CD4-positive, alpha-beta memory T cell (primary cell): ENCODE measurements at regions not wholly inside any gene's neighbourhood (a gene's known extent, or its start where the extent isn't known, plus 50 kb on each side); places are given as distances from the start of the nearest gene placed in this dataset.
A peak's percentile ranks its signal among the peaks of the same experiment; 100 is the strongest.

Experiments
- CTCF ChIA-PET: fragments of 350-600 bp; sonication (Branson Sonifier 250); formaldehyde crosslinking; loops from one replicate; lab custom pipeline; 2021; ENCODE audit warnings: inconsistent platforms; ENCODE audit not compliant: partially characterized antibody; lab: Charles Lee
- POLR2A ChIA-PET: fragments of 350-600 bp; sonication (Branson Sonifier 250); formaldehyde crosslinking; loops from one replicate; lab custom pipeline; 2021; ENCODE audit not compliant: partially characterized antibody; lab: Charles Lee
- DNase-seq, 5 donors: peaks; one replicate each; pipeline versions ENCODE4 v3.0.0 to v3.0.0-alpha.2; 2020 to 2022; ENCODE audit warnings: mixed read lengths in 1 of 5
- H3K27ac ChIP-seq: one replicate; pipeline ENCODE4 v1.7.0; 2013; ENCODE audit warnings: low read depth, low read length
- H3K27me3 ChIP-seq: 2 replicates; pipeline ENCODE4 v1.7.0; 2013; ENCODE audit warnings: mild to moderate bottlenecking, low read length, moderate library complexity; ENCODE audit not compliant: insufficient read depth
- H3K36me3 ChIP-seq: 2 replicates; pipeline ENCODE4 v1.7.0; 2013; ENCODE audit warnings: mild to moderate bottlenecking, low read length, moderate library complexity; ENCODE audit not compliant: insufficient read depth
- H3K4me1 ChIP-seq: 2 replicates; pipeline ENCODE4 v1.7.0; 2013; ENCODE audit warnings: mild to moderate bottlenecking, low read length, moderate library complexity; ENCODE audit not compliant: insufficient read depth
- H3K4me3 ChIP-seq, 2 donors: one replicate each; pipeline ENCODE4 v1.7.0; 2013; ENCODE audit warnings: low read length in 2 of 2, mild to moderate bottlenecking in 1 of 2
- H3K9me3 ChIP-seq, 2 donors: one replicate each; pipeline ENCODE4 v1.7.0; 2013; ENCODE audit warnings: low read length in 2 of 2, control low read depth in 1 of 2; ENCODE audit not compliant: control insufficient read depth in 1 of 2
- H3K27ac Mint-ChIP-seq, 7 donors: one replicate each; pipeline ENCODE4 v1.8.0; 2020 to 2021; ENCODE audit warnings: mixed read lengths in 7 of 7, mild to moderate bottlenecking in 6 of 7, inconsistent platforms in 3 of 7, moderate library complexity in 3 of 7
- H3K27me3 Mint-ChIP-seq, 2 donors: one replicate each; pipeline ENCODE4 v1.8.0; 2020 to 2021; ENCODE audit warnings: mixed read lengths in 2 of 2
- H3K36me3 Mint-ChIP-seq, 2 donors: one replicate each; pipeline ENCODE4 v1.8.0; 2020 to 2021; ENCODE audit warnings: mixed read lengths in 2 of 2, inconsistent platforms in 1 of 2, mild to moderate bottlenecking in 1 of 2
- H3K4me1 Mint-ChIP-seq, 4 donors: one replicate each; pipeline ENCODE4 v1.8.0; 2020 to 2021; ENCODE audit warnings: mixed read lengths in 4 of 4, mild to moderate bottlenecking in 1 of 4
- H3K4me3 Mint-ChIP-seq, 8 donors: one replicate each; pipeline ENCODE4 v1.8.0; 2020 to 2021; ENCODE audit warnings: mixed read lengths in 8 of 8, mild to moderate bottlenecking in 7 of 8, moderate library complexity in 6 of 8, inconsistent platforms in 3 of 8
- H3K9me3 Mint-ChIP-seq, 8 donors: one replicate each; pipeline ENCODE4 v1.8.0; 2020 to 2021; ENCODE audit warnings: mixed read lengths in 8 of 8, mild to moderate bottlenecking in 5 of 8, inconsistent platforms in 3 of 8, moderate library complexity in 1 of 8
- intact Hi-C: fragments of 100-400 bp; cut with micrococcal nuclease; formaldehyde crosslinking; loops from one replicate; pipeline ENCODE4 v1.15.1; 2023

DNA sequence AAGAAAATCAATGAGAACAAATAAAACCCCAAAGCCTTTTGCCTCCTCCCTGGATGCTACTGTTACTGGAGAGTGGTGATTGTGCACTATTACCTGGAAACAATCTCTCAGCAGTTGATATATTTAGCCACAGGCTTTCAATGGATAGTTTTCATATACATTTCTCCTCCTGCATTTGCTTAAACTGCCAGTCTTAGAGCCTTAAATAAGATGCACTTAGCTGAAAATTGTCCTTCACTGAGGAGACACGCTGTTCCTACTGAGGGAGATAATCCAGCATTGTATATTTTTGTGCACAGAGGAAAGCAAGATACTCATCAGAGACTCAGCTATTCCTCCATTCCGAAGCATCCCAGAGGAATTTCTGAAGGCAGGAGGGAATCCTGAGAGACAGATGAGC is 520.2 kb upstream of the C16orf82 start:
- Histone ChIP-seq H3K27me3 (no peaks in the 10 kb centered on the region), H3K4me3 (no peak overlapping the region), H3K4me1 (no peaks in the 10 kb centered on the region), H3K27ac (no peak overlapping the region), H3K9me3 (no peaks in the 10 kb centered on the region), H3K36me3 (no peaks in the 10 kb centered on the region)
- ChIA-PET CTCF (no interaction called here), POLR2A (no interaction called here)
- no peak overlapping the region for H3K4me3 Mint-ChIP-seq
- H3K27ac Mint-ChIP-seq: no peak overlapping the region
- DNase-seq: no peak
- intact Hi-C loops: no loop called here
- H3K4me1 Mint-ChIP-seq: no peaks in the 10 kb centered on the region
- no peaks in the 10 kb centered on the region for H3K36me3 Mint-ChIP-seq
- H3K27me3 Mint-ChIP-seq: no peaks in the 10 kb centered on the region
- no peaks in the 10 kb centered on the region for H3K9me3 Mint-ChIP-seq

- no peak for DNase-seq
- Mint-ChIP-seq H3K27me3 (no peaks in the 10 kb centered on the region), H3K9me3 (no peaks in the 10 kb centered on the region), H3K4me3 (no peak overlapping the region), H3K4me1 (no peaks in the 10 kb centered on the region), H3K36me3 (no peaks in the 10 kb centered on the region), H3K27ac (no peak overlapping the region)
- no peaks in the 10 kb centered on the region for H3K4me1 ChIP-seq
- H3K9me3 ChIP-seq: no peaks in the 10 kb centered on the region
- H3K27me3 ChIP-seq: no peaks in the 10 kb centered on the region
- intact Hi-C loops: no loop called here
- H3K27ac ChIP-seq: no peak overlapping the region
- no peak overlapping the region for H3K4me3 ChIP-seq
- ChIA-PET CTCF (no interaction called here), POLR2A (no interaction called here)
- no peaks in the 10 kb centered on the region for H3K36me3 ChIP-seq
Measured at GRCh38 chr16:26547681-26548080, 519.0 kb upstream of the C16orf82 start.

DNA sequence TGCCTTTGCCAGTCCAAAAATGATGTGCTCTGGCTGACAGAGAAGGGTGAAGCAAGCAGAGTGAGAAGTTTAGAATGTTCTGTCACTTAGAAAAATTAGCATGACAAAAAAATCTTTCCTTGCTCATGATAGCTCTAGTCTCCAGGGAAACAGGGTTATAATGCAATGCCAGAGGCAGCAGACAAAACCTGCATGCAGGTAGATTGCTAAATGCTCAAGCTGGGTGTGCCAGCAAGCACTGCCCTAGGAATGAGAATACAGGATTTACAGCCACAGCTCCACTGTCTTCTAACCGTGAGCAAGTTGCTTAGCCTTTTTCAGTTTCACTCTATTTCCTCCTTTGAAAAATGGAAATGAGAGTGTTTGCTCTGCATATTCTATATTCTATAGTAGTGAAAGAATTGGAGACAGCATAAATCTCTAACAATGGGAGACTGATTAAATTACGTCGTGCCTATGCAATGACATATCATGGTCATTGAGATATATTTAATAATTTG is 516.6 kb upstream of the C16orf82 start:
- Histone ChIP-seq H3K4me1 (no peaks in the 10 kb centered on the region), H3K27me3 (no peaks in the 10 kb centered on the region), H3K9me3 (no peaks in the 10 kb centered on the region), H3K36me3 (no peaks in the 10 kb centered on the region), H3K4me3 (no peak overlapping the region), H3K27ac (no peak overlapping the region)
- Mint-ChIP-seq H3K4me3 (no peak overlapping the region), H3K36me3 (no peaks in the 10 kb centered on the region), H3K27me3 (peaks cover 2 to 3% of the 10 kb centered on the region in 2 donors), H3K4me1 (no peaks in the 10 kb centered on the region), H3K9me3 (no peaks in the 10 kb centered on the region), H3K27ac (no peak overlapping the region)
- intact Hi-C loops: no loop called here
- POLR2A ChIA-PET: no interaction called here
- CTCF ChIA-PET: no interaction called here
- DNase-seq: no peak

GRCh38 chr16:26554030-26554429 is 512.7 kb upstream of the C16orf82 start:
- Mint-ChIP-seq H3K4me3 (no peak overlapping the region), H3K27ac (no peak overlapping the region), H3K27me3 (peaks cover 4 to 5% of the 10 kb centered on the region in 2 donors), H3K36me3 (no peaks in the 10 kb centered on the region), H3K4me1 (no peaks in the 10 kb centered on the region), H3K9me3 (no peaks in the 10 kb centered on the region)
- no peak for DNase-seq
- no peaks in the 10 kb centered on the region for H3K27me3 ChIP-seq
- H3K4me3 ChIP-seq: no peak overlapping the region
- ChIA-PET POLR2A (no interaction called here), CTCF (no interaction called here)
- no peaks in the 10 kb centered on the region for H3K9me3 ChIP-seq
- intact Hi-C loops: loop anchor here (1.0 kb wide), 1 partner anchor 45 kb away; no protein-coding TSS in a partner anchor
- no peak overlapping the region for H3K27ac ChIP-seq
- no peaks in the 10 kb centered on the region for H3K4me1 ChIP-seq
- H3K36me3 ChIP-seq: no peaks in the 10 kb centered on the region

GRCh38 chr16:26561303-26561702 is 505.4 kb upstream of the C16orf82 start:
- CTCF ChIA-PET: no interaction called here
- peaks cover 0 to 2% (median 0%) of the 10 kb centered on the region in 8 donors for H3K9me3 Mint-ChIP-seq
- H3K27me3 Mint-ChIP-seq: peaks cover 13 to 18% of the 10 kb centered on the region in 2 donors
- H3K27ac Mint-ChIP-seq: no peak overlapping the region
- no peaks in the 10 kb centered on the region for H3K4me1 ChIP-seq
- no peak overlapping the region for H3K4me3 ChIP-seq
- H3K9me3 ChIP-seq: no peaks in the 10 kb centered on the region
- H3K36me3 ChIP-seq: no peaks in the 10 kb centered on the region
- no peaks in the 10 kb centered on the region for H3K36me3 Mint-ChIP-seq
- H3K27ac ChIP-seq: no peak overlapping the region
- intact Hi-C loops: no loop called here
- H3K4me3 Mint-ChIP-seq: no peak overlapping the region
- no peaks in the 10 kb centered on the region for H3K4me1 Mint-ChIP-seq
- no peaks in the 10 kb centered on the region for H3K27me3 ChIP-seq
- POLR2A ChIA-PET: no interaction called here
- DNase-seq: no peak

DNA sequence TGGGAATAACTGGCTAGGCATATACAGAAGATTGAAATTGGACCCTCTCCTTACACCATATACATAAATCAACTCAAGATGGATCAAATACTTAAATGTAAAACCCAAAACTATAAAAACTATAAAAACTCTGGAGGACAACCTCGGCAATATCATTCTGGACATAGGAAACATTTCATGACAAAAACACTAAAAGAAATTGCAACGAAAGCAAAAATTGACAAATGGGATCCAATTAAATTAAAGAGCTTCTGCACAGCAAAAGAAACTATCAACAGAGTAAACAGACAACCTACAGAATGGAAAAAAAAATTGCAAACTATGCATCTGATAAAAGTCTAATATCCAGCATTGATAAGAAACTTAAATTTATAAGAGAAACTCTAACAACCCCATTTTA is 503.7 kb upstream of the C16orf82 start:
- no peaks in the 10 kb centered on the region for H3K9me3 ChIP-seq
- Mint-ChIP-seq H3K27me3 (peaks cover 16 to 18% of the 10 kb centered on the region in 2 donors), H3K4me3 (no peak overlapping the region), H3K36me3 (no peaks in the 10 kb centered on the region), H3K4me1 (no peaks in the 10 kb centered on the region), H3K9me3 (peaks cover 0 to 2% (median 0%) of the 10 kb centered on the region in 8 donors), H3K27ac (no peak overlapping the region)
- DNase-seq: no peak
- H3K27ac ChIP-seq: no peak overlapping the region
- CTCF ChIA-PET: no interaction called here
- H3K27me3 ChIP-seq: no peaks in the 10 kb centered on the region
- H3K36me3 ChIP-seq: no peaks in the 10 kb centered on the region
- no peak overlapping the region for H3K4me3 ChIP-seq
- POLR2A ChIA-PET: no interaction called here
- intact Hi-C loops: no loop called here
- no peaks in the 10 kb centered on the region for H3K4me1 ChIP-seq

DNA sequence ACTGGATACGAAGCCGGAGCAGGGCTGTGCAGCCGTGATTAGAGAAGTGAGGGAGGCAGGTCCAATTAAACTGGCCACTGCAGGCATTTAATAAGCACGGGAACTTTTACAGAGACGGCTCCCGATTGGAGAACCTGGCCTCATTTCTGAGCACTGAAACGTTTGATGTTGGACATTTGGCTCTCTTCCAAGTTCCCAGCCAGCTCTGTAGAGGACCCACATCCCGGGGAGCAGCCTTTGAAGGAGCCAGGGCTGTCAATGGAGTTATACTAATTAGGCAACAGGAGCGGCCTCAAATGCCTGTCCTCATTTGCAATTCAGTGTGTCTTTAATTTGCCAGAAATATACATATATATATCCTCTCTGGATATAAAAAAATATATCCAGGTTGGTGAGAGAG is 499.4 kb upstream of the C16orf82 start:
- Histone ChIP-seq H3K36me3 (no peaks in the 10 kb centered on the region), H3K4me3 (no peak overlapping the region), H3K4me1 (no peaks in the 10 kb centered on the region), H3K27me3 (no peaks in the 10 kb centered on the region), H3K9me3 (no peaks in the 10 kb centered on the region), H3K27ac (no peak overlapping the region)
- DNase-seq: no peak
- intact Hi-C loops: no loop called here
- ChIA-PET CTCF (no interaction called here), POLR2A (no interaction called here)
- Mint-ChIP-seq H3K9me3 (no peaks in the 10 kb centered on the region), H3K4me3 (no peak overlapping the region), H3K27ac (no peak overlapping the region), H3K36me3 (no peaks in the 10 kb centered on the region), H3K27me3 (peaks cover 0 to 9% of the 10 kb centered on the region in 2 donors), H3K4me1 (peaks cover 0 to 3% (median under 1%) of the 10 kb centered on the region in 4 donors)

GRCh38 chr16:26569793-26570192 is 496.9 kb upstream of the C16orf82 start:
- intact Hi-C loops: no loop called here

More at GRCh38 chr16:26569793-26570192, 496.9 kb upstream of the C16orf82 start:
- Mint-ChIP-seq H3K9me3 (no peaks in the 10 kb centered on the region), H3K27me3 (peaks cover 0 to 7% of the 10 kb centered on the region in 2 donors), H3K4me3 (no peak overlapping the region), H3K36me3 (no peaks in the 10 kb centered on the region), H3K27ac (peak overlapping the region in 1 of 7 donors; percentile 14), H3K4me1 (peaks cover 0 to 3% (median under 1%) of the 10 kb centered on the region in 4 donors)
- ChIA-PET CTCF (interaction anchor here (0.6 kb wide), 2 partner anchors 1337 to 1485 kb away, joined by 3 to 4 read pairs; no protein-coding TSS in a partner anchor), POLR2A (no interaction called here)
- no peak overlapping the region for H3K4me3 ChIP-seq
- DNase-seq: no peak
- H3K27ac ChIP-seq: no peak overlapping the region
- no peaks in the 10 kb centered on the region for H3K9me3 ChIP-seq
- no peaks in the 10 kb centered on the region for H3K4me1 ChIP-seq
- no peaks in the 10 kb centered on the region for H3K27me3 ChIP-seq
- H3K36me3 ChIP-seq: no peaks in the 10 kb centered on the region
